ENCODE measurements at regions not wholly inside any gene's neighbourhood (a gene's known extent, or its start where the extent isn't known, plus 50 kb on each side); places are given as distances from the start of the nearest gene placed in this dataset.

GRCh38 chr11:129726179-129726578 is 89.5 kb upstream of the TMEM45B start:
- DNase-seq (ENCODE audit: low read depth, low spot score) (no peak), FAIRE-seq (no peak)
- Histone ChIP-seq H3K27ac (ENCODE audit: insufficient read depth, low read depth, low read length) (no peak overlapping the region), H3K27me3 (ENCODE audit: control insufficient read depth in 2 of 2, insufficient read depth in 2 of 2, low read length in 2 of 2) (no peaks in the 10 kb centered on the region), H3K9me1 (replicated peaks; ENCODE audit: control insufficient read depth, extremely low read depth, insufficient read depth, low read length) (no peaks in the 10 kb centered on the region), H3K9me3 (replicated peaks; ENCODE audit: control insufficient read depth, insufficient read depth, low read length) (no peaks in the 10 kb centered on the region), H3K36me3 (ENCODE audit: control insufficient read depth in 2 of 2, extremely low read depth in 1 of 2, insufficient read depth in 2 of 2, low read length in 2 of 2) (no peaks in the 10 kb centered on the region), H3K79me2 (ENCODE audit: control insufficient read depth, insufficient read depth, low read length) (no peaks in the 10 kb centered on the region), H3K9ac (replicated peaks; ENCODE audit: extremely low read depth, insufficient read depth, low read length) (no peak overlapping the region), H3K4me1 (ENCODE audit: control insufficient read depth, extremely low read depth, insufficient read depth, low read length) (no peaks in the 10 kb centered on the region), H2AFZ (ENCODE audit: low read depth, low read length) (no peak overlapping the region), H3K4me3 (replicated peaks in 1 of 3; ENCODE audit: insufficient read depth in 1 of 3, low read depth in 1 of 3, low read length in 3 of 3) (no peak overlapping the region), H3K4me2 (ENCODE audit: insufficient read depth, low read length) (no peak overlapping the region), H4K20me1 (replicated peaks; ENCODE audit: control insufficient read depth, extremely low read depth, insufficient read depth, low read length) (no peaks in the 10 kb centered on the region)
- dilution Hi-C loops (cut with MboI; ENCODE audit: extremely low pct_ligation_motif_present, low sequenced_read_pairs) (no loop called here), intact Hi-C loops (cut with micrococcal nuclease) (no loop called here)
- no peak for TF ChIP-seq POLR2AphosphoS5 (IDR thresholded peaks at IDR 0.05; ENCODE audit: insufficient read depth, low read depth, low read length)
- no peak for TF ChIP-seq MAX (IDR thresholded peaks at IDR 0.05; ENCODE audit: insufficient read depth, insufficient read length)
- no peak for TF ChIP-seq GATA2 (IDR thresholded peaks at IDR 0.05; ENCODE audit: insufficient read depth, insufficient read length, low read depth, low read length)
- no peak for TF ChIP-seq JUN (IDR thresholded peaks at IDR 0.05; ENCODE audit: borderline replicate concordance, insufficient read depth, insufficient read length, low read depth)
- TF ChIP-seq EZH2 (IDR thresholded peaks at IDR 0.05; ENCODE audit: borderline replicate concordance, low read depth, low read length, severe bottlenecking): no peak
- TF ChIP-seq FOS (IDR thresholded peaks at IDR 0.05; ENCODE audit: borderline replicate concordance, insufficient read depth, low read length): no peak
- no peak for TF ChIP-seq MYC (IDR thresholded peaks at IDR 0.05; ENCODE audit: low read depth, low read length)
- no peak for TF ChIP-seq CTCF (IDR thresholded peaks at IDR 0.05; ENCODE audit: extremely low read depth in 1 of 2, insufficient read depth in 1 of 2, low read depth in 1 of 2, low read length in 2 of 2)
- no peak for TF ChIP-seq POLR2A (IDR thresholded peaks at IDR 0.05; ENCODE audit: low read depth, low read length)
- POLR2A ChIA-PET: no interaction called here
- CTCF ChIA-PET: no interaction called here
- BruUV-seq (replicated peaks): no TSS peak

Data from endothelial cell of umbilical vein (primary cell).